Central memory CD8-positive, alpha-beta T cell (primary cell): ENCODE measurements at regions not wholly inside any gene's neighbourhood (a gene's known extent, or its start where the extent isn't known, plus 50 kb on each side); places are given as distances from the start of the nearest gene placed in this dataset.

Experiments
- ATAC-seq: fragments of 150-1000 bp; cut with Tn5 transposase; replicated peaks from 2 replicates; pipeline ENCODE4 v1.10.0; 2022; ENCODE audit warnings: mild to moderate bottlenecking, moderate FRiP score, moderate number of reproducible peaks; ENCODE audit not compliant: poor library complexity, severe bottlenecking; ENCODE audit errors: extremely low read depth
- DNase-seq, 2 donors: peaks; one replicate each; pipeline ENCODE4 v3.0.0; 2021; ENCODE audit warnings: low spot score in 2 of 2
- H3K27ac Mint-ChIP-seq: one replicate; pipeline ENCODE4 v1.8.0; 2022; ENCODE audit warnings: low read depth, mild to moderate bottlenecking, moderate library complexity, mixed read lengths
- H3K27me3 Mint-ChIP-seq: one replicate; pipeline ENCODE4 v1.8.0; 2022; ENCODE audit warnings: mixed read lengths
- H3K36me3 Mint-ChIP-seq: one replicate; pipeline ENCODE4 v1.8.0; 2022; ENCODE audit warnings: mild to moderate bottlenecking, moderate library complexity, mixed read lengths; ENCODE audit not compliant: insufficient read depth
- H3K4me1 Mint-ChIP-seq: one replicate; pipeline ENCODE4 v1.8.0; 2022; ENCODE audit warnings: mixed read lengths
- H3K4me3 Mint-ChIP-seq: one replicate; pipeline ENCODE4 v1.8.0; 2022; ENCODE audit warnings: mild to moderate bottlenecking, moderate library complexity, mixed read lengths
- H3K9me3 Mint-ChIP-seq: one replicate; pipeline ENCODE4 v1.8.0; 2022; ENCODE audit warnings: mixed read lengths

GRCh38 chr11:122177238-122177637, 61.2 kb upstream of the BLID start:
- no peak overlapping the region for H3K4me3 Mint-ChIP-seq
- H3K27ac Mint-ChIP-seq: no peak overlapping the region
- H3K36me3 Mint-ChIP-seq: no peaks in the 10 kb centered on the region
- H3K4me1 Mint-ChIP-seq: no peaks in the 10 kb centered on the region
- ATAC-seq (no peak), DNase-seq (no peak)
- H3K9me3 Mint-ChIP-seq: no peaks in the 10 kb centered on the region
- no peaks in the 10 kb centered on the region for H3K27me3 Mint-ChIP-seq

GRCh38 chr11:122176651-122177050, 60.6 kb upstream of the BLID start:
- H3K36me3 Mint-ChIP-seq: no peaks in the 10 kb centered on the region
- H3K27me3 Mint-ChIP-seq: no peaks in the 10 kb centered on the region
- H3K4me3 Mint-ChIP-seq: no peak overlapping the region
- ATAC-seq: no peak
- H3K4me1 Mint-ChIP-seq: no peaks in the 10 kb centered on the region
- no peak overlapping the region for H3K27ac Mint-ChIP-seq
- DNase-seq: no peak
- H3K9me3 Mint-ChIP-seq: no peaks in the 10 kb centered on the region

- Mint-ChIP-seq H3K9me3 (no peaks in the 10 kb centered on the region), H3K4me1 (no peaks in the 10 kb centered on the region), H3K36me3 (no peaks in the 10 kb centered on the region), H3K27me3 (no peaks in the 10 kb centered on the region), H3K27ac (no peak overlapping the region), H3K4me3 (no peak overlapping the region)
- ATAC-seq (no peak), DNase-seq (no peak)
Measured at GRCh38 chr11:122175306-122175705, 59.3 kb upstream of the BLID start.

GRCh38 chr11:122173587-122173986, 57.6 kb upstream of the BLID start:
- Mint-ChIP-seq H3K27me3 (no peaks in the 10 kb centered on the region), H3K4me1 (no peaks in the 10 kb centered on the region), H3K36me3 (no peaks in the 10 kb centered on the region), H3K27ac (no peak overlapping the region), H3K4me3 (no peak overlapping the region), H3K9me3 (no peaks in the 10 kb centered on the region)
- ATAC-seq (no peak), DNase-seq (no peak)

- H3K36me3 Mint-ChIP-seq: no peaks in the 10 kb centered on the region
- H3K27ac Mint-ChIP-seq: no peak overlapping the region
- no peak for DNase-seq
- H3K4me3 Mint-ChIP-seq: no peak overlapping the region
- H3K9me3 Mint-ChIP-seq: no peaks in the 10 kb centered on the region
- no peaks in the 10 kb centered on the region for H3K27me3 Mint-ChIP-seq
- H3K4me1 Mint-ChIP-seq: no peaks in the 10 kb centered on the region
- no peak for ATAC-seq
Measured at GRCh38 chr11:122173074-122173450, 57.0 kb upstream of the BLID start.

- DNase-seq: no peak
- no peaks in the 10 kb centered on the region for H3K4me1 Mint-ChIP-seq
- no peaks in the 10 kb centered on the region for H3K9me3 Mint-ChIP-seq
- ATAC-seq: no peak
- no peak overlapping the region for H3K4me3 Mint-ChIP-seq
- no peak overlapping the region for H3K27ac Mint-ChIP-seq
- H3K36me3 Mint-ChIP-seq: no peaks in the 10 kb centered on the region
- H3K27me3 Mint-ChIP-seq: no peaks in the 10 kb centered on the region
Measured at GRCh38 chr11:122172352-122173073, 56.5 kb upstream of the BLID start.

- no peaks in the 10 kb centered on the region for H3K4me1 Mint-ChIP-seq
- no peak for ATAC-seq
- no peak overlapping the region for H3K4me3 Mint-ChIP-seq
- H3K9me3 Mint-ChIP-seq: no peaks in the 10 kb centered on the region
- no peaks in the 10 kb centered on the region for H3K27me3 Mint-ChIP-seq
- DNase-seq: no peak
- no peak overlapping the region for H3K27ac Mint-ChIP-seq
- H3K36me3 Mint-ChIP-seq: no peaks in the 10 kb centered on the region
Measured at GRCh38 chr11:122170815-122171475, 54.9 kb upstream of the BLID start.

- Mint-ChIP-seq H3K4me1 (no peaks in the 10 kb centered on the region), H3K27me3 (no peaks in the 10 kb centered on the region), H3K4me3 (no peak overlapping the region), H3K9me3 (no peaks in the 10 kb centered on the region), H3K36me3 (no peaks in the 10 kb centered on the region), H3K27ac (no peak overlapping the region)
- DNase-seq: no peak
- ATAC-seq: no peak
Measured at GRCh38 chr11:122168218-122168617, 52.2 kb upstream of the BLID start.

GRCh38 chr11:122167100-122167499, 51.1 kb upstream of the BLID start:
- no peaks in the 10 kb centered on the region for H3K36me3 Mint-ChIP-seq
- no peak for DNase-seq
- no peaks in the 10 kb centered on the region for H3K9me3 Mint-ChIP-seq
- no peaks in the 10 kb centered on the region for H3K4me1 Mint-ChIP-seq
- no peaks in the 10 kb centered on the region for H3K27me3 Mint-ChIP-seq
- H3K4me3 Mint-ChIP-seq: no peak overlapping the region
- H3K27ac Mint-ChIP-seq: no peak overlapping the region
- ATAC-seq: no peak

GRCh38 chr11:122165607-122166371, 49.8 kb upstream of the BLID start:
- Mint-ChIP-seq H3K27ac (no peak overlapping the region), H3K27me3 (no peaks in the 10 kb centered on the region), H3K9me3 (no peaks in the 10 kb centered on the region), H3K36me3 (no peaks in the 10 kb centered on the region), H3K4me1 (no peaks in the 10 kb centered on the region), H3K4me3 (no peak overlapping the region)
- DNase-seq (no peak), ATAC-seq (no peak)
